Muscle layer of colon (tissue), 2 donors: ENCODE measurements at regions not wholly inside any gene's neighbourhood (a gene's known extent, or its start where the extent isn't known, plus 50 kb on each side); places are given as distances from the start of the nearest gene placed in this dataset.

Experiments
- H3K27ac ChIP-seq: one replicate; pipeline ENCODE4 v1.7.0; 2013; ENCODE audit warnings: low read depth, mild to moderate bottlenecking, low read length, moderate library complexity
- H3K27me3 ChIP-seq, 2 donors: one replicate each; pipeline ENCODE4 v1.7.0; 2013; ENCODE audit warnings: low read length in 2 of 2, mild to moderate bottlenecking in 2 of 2; ENCODE audit not compliant: insufficient read depth in 2 of 2, control insufficient read depth in 1 of 2
- H3K36me3 ChIP-seq: one replicate; pipeline ENCODE4 v1.7.0; 2013; ENCODE audit warnings: mild to moderate bottlenecking, low read length; ENCODE audit not compliant: insufficient read depth
- H3K4me1 ChIP-seq: one replicate; pipeline ENCODE4 v1.7.0; 2013; ENCODE audit warnings: mild to moderate bottlenecking, low read length; ENCODE audit not compliant: insufficient read depth
- H3K4me3 ChIP-seq, 2 donors: one replicate each; pipeline ENCODE4 v1.7.0; 2013; ENCODE audit warnings: low read length in 2 of 2, low read depth in 1 of 2, mild to moderate bottlenecking in 1 of 2, moderate library complexity in 1 of 2
- H3K9ac ChIP-seq: one replicate; pipeline ENCODE4 v1.7.0; 2013; ENCODE audit warnings: low read length
- H3K9me3 ChIP-seq: one replicate; pipeline ENCODE4 v1.7.0; 2013; ENCODE audit warnings: mild to moderate bottlenecking, low read length
- donor health status: abdominal sarcoma.
- donor health status: Adenocarcinoma of cecum.

DNA sequence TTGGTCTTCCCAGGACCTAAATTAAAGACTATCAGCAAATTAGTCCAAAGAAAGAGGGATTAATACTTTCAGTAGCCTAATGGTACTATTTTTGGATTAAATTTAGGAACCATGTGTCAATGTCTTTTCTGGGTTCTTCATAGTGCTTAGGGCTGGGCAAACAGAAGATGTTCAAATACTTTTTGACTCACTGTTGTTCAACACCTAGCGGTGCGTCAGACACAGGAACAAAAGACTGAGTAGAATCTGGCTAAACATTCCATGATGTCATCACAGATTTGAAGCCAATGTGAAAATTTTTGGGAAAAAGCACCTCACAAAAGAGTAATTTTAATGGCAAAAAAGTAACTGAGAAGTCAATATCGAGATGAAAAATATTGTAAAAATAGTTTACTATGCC, 544.4 kb downstream of the EFNA5 start:
- Histone ChIP-seq H3K4me1 (no peaks in the 10 kb centered on the region), H3K9ac (no peak overlapping the region), H3K27me3 (no peaks in the 10 kb centered on the region), H3K27ac (no peak overlapping the region), H3K36me3 (no peaks in the 10 kb centered on the region), H3K4me3 (no peak overlapping the region), H3K9me3 (no peaks in the 10 kb centered on the region)

DNA sequence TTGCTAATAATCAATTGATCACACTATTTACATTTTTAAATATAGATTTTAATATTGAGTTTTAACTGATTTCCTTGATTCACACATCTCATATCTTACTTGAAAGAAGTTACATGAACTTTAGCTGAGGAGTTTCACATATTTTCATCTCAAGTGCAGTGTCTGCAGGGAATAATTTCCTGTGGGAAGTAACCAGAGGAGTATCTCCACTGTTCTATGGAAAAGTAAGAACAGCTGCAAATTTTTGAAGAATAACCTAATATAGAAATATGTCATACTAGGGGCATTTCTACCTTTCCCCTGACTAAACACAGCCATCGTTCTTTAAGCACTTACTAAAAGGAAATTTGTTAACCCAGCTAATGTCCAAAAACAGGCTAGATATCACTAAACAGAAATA, 546.4 kb downstream of the EFNA5 start:
- Histone ChIP-seq H3K27ac (no peak overlapping the region), H3K4me1 (no peaks in the 10 kb centered on the region), H3K4me3 (no peak overlapping the region), H3K9me3 (no peaks in the 10 kb centered on the region), H3K36me3 (no peaks in the 10 kb centered on the region), H3K9ac (no peak overlapping the region), H3K27me3 (no peaks in the 10 kb centered on the region)

DNA sequence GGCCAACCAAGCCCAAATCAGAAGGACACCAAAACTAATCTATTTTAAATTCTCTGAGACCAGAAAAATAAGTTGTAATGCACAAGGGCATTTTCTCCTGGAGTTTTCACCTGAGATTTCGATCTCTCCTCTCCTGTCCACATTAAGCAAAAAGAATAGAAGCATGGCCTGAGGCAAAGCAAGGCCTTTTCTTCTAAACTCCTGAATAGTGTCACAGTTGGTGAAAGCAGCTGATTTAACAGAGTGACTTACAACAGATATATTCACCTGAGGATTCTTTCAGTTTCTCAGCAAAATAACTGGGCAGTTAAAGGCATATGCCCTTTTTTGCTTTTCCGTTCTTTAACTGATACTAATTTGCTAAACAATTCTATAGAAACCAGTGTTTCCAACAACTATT, 547.7 kb downstream of the EFNA5 start:
- no peaks in the 10 kb centered on the region for H3K36me3 ChIP-seq
- H3K27ac ChIP-seq: no peak overlapping the region
- no peak overlapping the region for H3K4me3 ChIP-seq
- H3K27me3 ChIP-seq: no peaks in the 10 kb centered on the region
- no peak overlapping the region for H3K9ac ChIP-seq
- no peaks in the 10 kb centered on the region for H3K4me1 ChIP-seq
- H3K9me3 ChIP-seq: no peaks in the 10 kb centered on the region

DNA sequence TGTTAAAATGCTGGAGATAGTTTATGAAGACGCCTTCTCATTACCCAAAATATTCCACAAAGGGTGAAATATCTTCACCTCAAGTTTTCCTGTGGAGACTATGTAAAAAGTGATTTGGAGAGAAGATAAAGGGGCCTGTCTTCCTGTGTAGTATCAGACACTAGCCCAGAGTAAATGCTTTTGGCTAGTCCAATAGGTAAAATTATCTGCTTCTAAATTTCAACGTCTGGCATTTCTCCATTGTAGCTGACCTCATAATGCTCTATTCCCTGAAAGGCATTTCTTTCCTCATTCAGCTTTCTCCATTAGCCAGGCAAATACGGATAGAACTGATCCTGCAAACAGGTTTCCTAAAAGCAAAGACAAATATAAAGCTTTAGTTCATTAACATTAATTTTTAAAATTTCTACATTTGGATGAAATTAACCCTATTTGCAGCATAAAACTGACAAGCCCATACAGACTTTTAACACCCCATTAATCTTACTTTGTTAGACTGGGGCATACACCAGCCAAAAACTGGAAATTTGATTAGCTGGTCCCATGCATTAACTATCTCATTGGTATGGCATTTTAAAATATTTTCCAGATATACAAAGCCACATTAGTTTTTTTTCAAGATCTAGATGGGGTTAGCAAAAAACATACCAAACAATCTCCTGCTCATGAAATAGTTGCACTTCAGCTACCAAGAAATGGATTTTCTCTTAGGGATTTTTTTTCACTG, 548.8 kb downstream of the EFNA5 start:
- Histone ChIP-seq H3K27me3 (no peaks in the 10 kb centered on the region), H3K9me3 (no peaks in the 10 kb centered on the region), H3K4me1 (no peaks in the 10 kb centered on the region), H3K9ac (no peak overlapping the region), H3K4me3 (no peak overlapping the region), H3K27ac (no peak overlapping the region), H3K36me3 (no peaks in the 10 kb centered on the region)

GRCh38 chr5:107119656-107120055, 551.1 kb downstream of the EFNA5 start:
- H3K36me3 ChIP-seq: no peaks in the 10 kb centered on the region
- no peak overlapping the region for H3K9ac ChIP-seq
- H3K27ac ChIP-seq: no peak overlapping the region
- H3K9me3 ChIP-seq: no peaks in the 10 kb centered on the region
- no peaks in the 10 kb centered on the region for H3K27me3 ChIP-seq
- H3K4me3 ChIP-seq: no peak overlapping the region
- H3K4me1 ChIP-seq: no peaks in the 10 kb centered on the region

GRCh38 chr5:107118184-107119019, 552.3 kb downstream of the EFNA5 start:
- Histone ChIP-seq H3K27me3 (no peaks in the 10 kb centered on the region), H3K9ac (no peak overlapping the region), H3K27ac (no peak overlapping the region), H3K4me1 (no peaks in the 10 kb centered on the region), H3K9me3 (no peaks in the 10 kb centered on the region), H3K36me3 (no peaks in the 10 kb centered on the region), H3K4me3 (no peak overlapping the region)

DNA sequence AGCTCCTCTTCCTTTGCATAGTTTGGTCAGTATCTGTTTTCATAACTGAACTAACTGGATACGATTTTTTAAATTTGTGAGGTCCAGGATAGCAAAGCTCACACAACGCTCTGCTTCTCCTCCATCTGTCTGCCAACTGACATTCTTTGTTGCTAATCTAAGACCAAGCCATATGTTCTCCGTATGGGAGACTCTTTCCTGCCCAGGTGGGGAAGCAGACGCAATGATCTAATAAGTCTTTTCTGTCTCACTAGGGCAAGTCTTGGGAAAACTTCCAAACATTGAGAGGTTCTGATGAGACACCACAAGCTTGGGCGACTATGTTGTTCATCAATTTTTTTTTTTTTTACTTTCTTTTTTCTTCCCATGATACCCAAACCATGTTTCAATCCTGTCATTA, 558.5 kb downstream of the EFNA5 start:
- Histone ChIP-seq H3K36me3 (no peaks in the 10 kb centered on the region), H3K9me3 (no peaks in the 10 kb centered on the region), H3K4me1 (no peaks in the 10 kb centered on the region), H3K9ac (no peak overlapping the region), H3K27ac (no peak overlapping the region), H3K4me3 (no peak overlapping the region), H3K27me3 (no peaks in the 10 kb centered on the region)

- no peak overlapping the region for H3K27ac ChIP-seq
- no peaks in the 10 kb centered on the region for H3K36me3 ChIP-seq
- H3K4me3 ChIP-seq: no peak overlapping the region
- H3K4me1 ChIP-seq: no peaks in the 10 kb centered on the region
- no peaks in the 10 kb centered on the region for H3K9me3 ChIP-seq
- H3K9ac ChIP-seq: no peak overlapping the region
- no peaks in the 10 kb centered on the region for H3K27me3 ChIP-seq
Measured at GRCh38 chr5:107104040-107104995, 566.4 kb downstream of the EFNA5 start.

- no peaks in the 10 kb centered on the region for H3K4me1 ChIP-seq
- H3K27me3 ChIP-seq: no peaks in the 10 kb centered on the region
- no peaks in the 10 kb centered on the region for H3K36me3 ChIP-seq
- H3K9ac ChIP-seq: no peak overlapping the region
- H3K9me3 ChIP-seq: no peaks in the 10 kb centered on the region
- no peak overlapping the region for H3K27ac ChIP-seq
- no peak overlapping the region for H3K4me3 ChIP-seq
Measured at GRCh38 chr5:107103522-107103921, 567.2 kb downstream of the EFNA5 start.

DNA sequence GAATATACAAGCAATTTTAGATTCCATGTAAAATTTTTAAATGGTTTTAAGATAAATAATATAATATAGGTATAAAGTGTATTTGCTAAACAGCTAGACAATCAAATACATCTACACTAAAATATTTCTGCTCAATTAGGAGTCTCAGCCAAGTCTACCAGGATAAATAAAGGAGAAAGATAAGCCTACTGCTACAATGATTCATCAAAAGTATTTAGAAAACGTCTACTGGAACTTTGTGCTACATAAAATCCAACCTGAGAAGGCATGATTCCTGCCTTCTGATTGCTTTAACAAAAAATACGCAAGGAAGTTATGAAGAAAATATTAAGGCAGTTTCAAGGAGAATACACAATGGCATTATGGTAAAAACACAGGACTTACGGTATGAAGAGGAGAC, 570.6 kb downstream of the EFNA5 start:
- H3K27me3 ChIP-seq: no peaks in the 10 kb centered on the region
- no peak overlapping the region for H3K4me3 ChIP-seq

DNA sequence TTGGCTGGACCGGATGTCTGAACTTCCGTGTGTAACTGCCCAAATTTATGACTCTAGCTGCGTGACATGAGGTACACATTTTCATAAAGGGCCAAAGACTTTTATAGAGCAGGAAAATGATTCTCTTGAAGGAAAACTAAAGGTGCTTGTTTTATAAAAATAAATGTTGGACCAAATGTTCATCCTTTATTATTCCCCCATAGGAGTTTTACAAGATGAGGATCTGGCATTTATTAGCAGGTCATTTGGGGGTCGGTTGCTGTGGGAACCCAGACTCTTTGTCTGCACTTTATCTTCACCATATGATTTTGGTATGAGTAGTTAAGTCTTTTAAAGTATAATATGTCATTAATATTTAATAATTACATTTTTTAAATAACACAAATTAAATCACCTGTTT, 571.2 kb downstream of the EFNA5 start:
- no peaks in the 10 kb centered on the region for H3K4me1 ChIP-seq
- H3K36me3 ChIP-seq: no peaks in the 10 kb centered on the region
- no peaks in the 10 kb centered on the region for H3K27me3 ChIP-seq
- no peak overlapping the region for H3K9ac ChIP-seq
- no peaks in the 10 kb centered on the region for H3K9me3 ChIP-seq
- no peak overlapping the region for H3K4me3 ChIP-seq
- H3K27ac ChIP-seq: no peak overlapping the region

More for the DNA sequence above, 570.6 kb downstream of the EFNA5 start:
- H3K9me3 ChIP-seq: no peaks in the 10 kb centered on the region
- H3K27ac ChIP-seq: no peak overlapping the region
- no peak overlapping the region for H3K9ac ChIP-seq
- no peaks in the 10 kb centered on the region for H3K36me3 ChIP-seq
- H3K4me1 ChIP-seq: no peaks in the 10 kb centered on the region
